Small intestine (tissue), 7 donors: ENCODE measurements at regions not wholly inside any gene's neighbourhood (a gene's known extent, or its start where the extent isn't known, plus 50 kb on each side); places are given as distances from the start of the nearest gene placed in this dataset.
A peak's percentile ranks its signal among the peaks of the same experiment; 100 is the strongest.

Source experiments
- DNase-seq, 2 donors: peaks; one replicate each; pipeline versions ENCODE4 v3.0.0 to v3.0.0-alpha.2; 2013
- FAIRE-seq: peaks from 2 replicates; lab custom pipeline; 2012; peaks lifted over from hg19 to GRCh38; lab: Jason Lieb, UNC
- H3K27ac ChIP-seq, 3 donors: one replicate each; pipeline ENCODE4 v1.5.1; 2013; ENCODE audit warnings: low read length in 2 of 3, mild to moderate bottlenecking in 2 of 3, control low read depth in 1 of 3, inconsistent platforms in 1 of 3, low read depth in 1 of 3, moderate library complexity in 1 of 3
- H3K27me3 ChIP-seq, 3 donors: one replicate each; pipeline ENCODE4 v1.6.1; 2013; ENCODE audit warnings: low read length in 3 of 3, inconsistent platforms in 1 of 3; ENCODE audit not compliant: control insufficient read depth in 3 of 3, insufficient read depth in 3 of 3
- H3K36me3 ChIP-seq, 3 donors: one replicate each; pipeline ENCODE4 v1.6.1; 2013; ENCODE audit warnings: low read length in 3 of 3, inconsistent platforms in 1 of 3, low read depth in 1 of 3, mild to moderate bottlenecking in 1 of 3, moderate library complexity in 1 of 3; ENCODE audit not compliant: control insufficient read depth in 3 of 3, insufficient read depth in 2 of 3
- H3K4me1 ChIP-seq, 3 donors: one replicate each; pipeline ENCODE4 v1.6.1; 2013; ENCODE audit warnings: low read length in 2 of 3, inconsistent platforms in 1 of 3, low read depth in 1 of 3, mild to moderate bottlenecking in 1 of 3, moderate library complexity in 1 of 3; ENCODE audit not compliant: control insufficient read depth in 3 of 3, insufficient read depth in 2 of 3
- H3K4me3 ChIP-seq, 3 donors: one replicate each; pipeline ENCODE4 v1.5.1; 2013; ENCODE audit warnings: low read length in 3 of 3, control low read depth in 1 of 3, inconsistent platforms in 1 of 3, low read depth in 1 of 3, mild to moderate bottlenecking in 1 of 3, moderate library complexity in 1 of 3
- H3K9me3 ChIP-seq, 2 donors: one replicate each; pipeline ENCODE4 v1.6.1; 2013; ENCODE audit warnings: low read depth in 1 of 2, low read length in 1 of 2; ENCODE audit not compliant: control insufficient read depth in 2 of 2, insufficient read depth in 1 of 2
- WGBS, 3 donors: extraction: QIAGEN DNeasy Blood & Tissue Kit; methylation state at CpG; one replicate each; pipeline ENCODE4 v1.1.7; 2013; 5-methylcytosine and 5-hydroxymethylcytosine counted together
- donor health status: healthy with polysubstance abuse.
- donor health status: control.
- donor health status: control.
- donor health status: Bipolar disorder and iron deficiency.
- donor health status: healthy.

- Histone ChIP-seq H3K36me3 (no peaks in the 10 kb centered on the region), H3K9me3 (peaks cover 0 to 3% of the 10 kb centered on the region in 2 donors), H3K27me3 (no peaks in the 10 kb centered on the region), H3K4me3 (no peak overlapping the region), H3K27ac (no peak overlapping the region), H3K4me1 (peaks cover 0 to 9% (median 2%) of the 10 kb centered on the region in 3 donors)
- DNase-seq (no peak), FAIRE-seq (no peak)
- 0 to 31% (median 0%) methylated on average over 1 of the region's 1 CpG for WGBS, 3 donors
Measured at GRCh38 chr10:60708666-60709065, 69.6 kb upstream of the CDK1 start.

DNA sequence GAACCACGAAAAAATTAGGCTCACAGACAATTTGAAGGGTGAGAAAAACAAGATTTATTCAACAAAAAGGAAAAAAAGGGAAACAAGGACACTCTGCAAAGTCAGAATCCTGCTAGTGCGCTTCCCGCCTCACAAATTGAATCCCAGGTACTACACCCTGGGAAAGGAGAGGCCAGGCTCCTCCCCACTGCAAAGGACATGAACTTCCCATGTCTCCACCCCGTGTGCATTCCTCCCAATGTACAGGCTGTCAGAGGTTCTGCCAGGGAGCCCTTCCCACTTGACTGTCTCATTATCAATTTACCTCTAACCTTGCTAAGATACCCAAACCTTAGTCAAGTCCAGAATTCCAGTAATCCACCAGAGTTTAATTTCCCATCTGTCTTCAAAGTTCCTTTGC, 70.4 kb upstream of the CDK1 start:
- no peak overlapping the region for H3K4me3 ChIP-seq
- peaks cover 0 to 10% (median 2%) of the 10 kb centered on the region in 3 donors for H3K4me1 ChIP-seq
- 75 to 84% (median 81%) methylated on average over 4 of the region's 4 CpGs for WGBS, 3 donors
- peaks cover 0 to 3% of the 10 kb centered on the region in 2 donors for H3K9me3 ChIP-seq
- no peaks in the 10 kb centered on the region for H3K27me3 ChIP-seq
- H3K27ac ChIP-seq, result no peak overlapping the region
- no peaks in the 10 kb centered on the region for H3K36me3 ChIP-seq
- FAIRE-seq (no peak), DNase-seq (peak; percentile 11 to 52)

DNA sequence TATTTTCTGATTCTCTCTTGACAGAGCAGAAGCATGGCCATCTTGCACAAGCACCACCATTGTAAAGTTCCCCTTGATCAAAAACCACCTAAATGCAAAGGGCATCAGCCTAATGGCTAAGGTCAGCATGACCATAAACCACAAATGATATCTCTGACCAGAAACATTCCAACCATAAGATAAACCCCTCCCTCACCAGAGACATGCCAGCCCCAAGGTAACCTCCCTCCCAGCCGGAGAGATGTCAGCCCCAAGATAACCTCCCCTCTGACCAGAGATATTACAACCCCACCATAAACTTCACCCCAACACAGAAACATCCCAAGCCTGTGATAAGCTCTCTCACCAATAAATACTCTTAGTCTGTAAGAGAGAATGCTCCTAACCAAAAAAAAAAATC, 72.1 kb upstream of the CDK1 start:
- Histone ChIP-seq H3K27me3 (no peaks in the 10 kb centered on the region), H3K9me3 (peaks cover 0 to 3% of the 10 kb centered on the region in 2 donors), H3K4me1 (peaks cover 0 to 10% (median 2%) of the 10 kb centered on the region in 3 donors), H3K4me3 (no peak overlapping the region), H3K27ac (no peak overlapping the region), H3K36me3 (no peaks in the 10 kb centered on the region)
- 65 to 89% (median 67%) methylated on average over 1 of the region's 1 CpG for WGBS, 3 donors
- no peak for FAIRE-seq
- no peak for DNase-seq

- H3K27ac ChIP-seq, result no peak overlapping the region
- H3K27me3 ChIP-seq, result no peaks in the 10 kb centered on the region
- FAIRE-seq (no peak), DNase-seq (peak; percentile 27 to 48)
- WGBS, 3 donors, result 31 to 77% (median 43%) methylated on average over 1 of the region's 1 CpG
- H3K4me3 ChIP-seq, result no peak overlapping the region
- H3K4me1 ChIP-seq, result peaks cover 0 to 10% (median 2%) of the 10 kb centered on the region in 3 donors
- no peaks in the 10 kb centered on the region for H3K36me3 ChIP-seq
- no peaks in the 10 kb centered on the region for H3K9me3 ChIP-seq
Measured at GRCh38 chr10:60705376-60705775, 72.9 kb upstream of the CDK1 start.

GRCh38 chr10:60704471-60704870, 73.8 kb upstream of the CDK1 start:
- DNase-seq (peak; percentile 68 to 79), FAIRE-seq (peak; percentile 39)
- peaks cover 0 to 10% (median 2%) of the 10 kb centered on the region in 3 donors for H3K4me1 ChIP-seq
- 11 to 19% (median 16%) methylated on average over 3 of the region's 3 CpGs for WGBS, 3 donors
- H3K27ac ChIP-seq, result peak overlapping the region in 1 of 3 donors; percentile 45
- H3K36me3 ChIP-seq, result no peaks in the 10 kb centered on the region
- no peaks in the 10 kb centered on the region for H3K9me3 ChIP-seq
- no peak overlapping the region for H3K4me3 ChIP-seq
- no peaks in the 10 kb centered on the region for H3K27me3 ChIP-seq

DNA sequence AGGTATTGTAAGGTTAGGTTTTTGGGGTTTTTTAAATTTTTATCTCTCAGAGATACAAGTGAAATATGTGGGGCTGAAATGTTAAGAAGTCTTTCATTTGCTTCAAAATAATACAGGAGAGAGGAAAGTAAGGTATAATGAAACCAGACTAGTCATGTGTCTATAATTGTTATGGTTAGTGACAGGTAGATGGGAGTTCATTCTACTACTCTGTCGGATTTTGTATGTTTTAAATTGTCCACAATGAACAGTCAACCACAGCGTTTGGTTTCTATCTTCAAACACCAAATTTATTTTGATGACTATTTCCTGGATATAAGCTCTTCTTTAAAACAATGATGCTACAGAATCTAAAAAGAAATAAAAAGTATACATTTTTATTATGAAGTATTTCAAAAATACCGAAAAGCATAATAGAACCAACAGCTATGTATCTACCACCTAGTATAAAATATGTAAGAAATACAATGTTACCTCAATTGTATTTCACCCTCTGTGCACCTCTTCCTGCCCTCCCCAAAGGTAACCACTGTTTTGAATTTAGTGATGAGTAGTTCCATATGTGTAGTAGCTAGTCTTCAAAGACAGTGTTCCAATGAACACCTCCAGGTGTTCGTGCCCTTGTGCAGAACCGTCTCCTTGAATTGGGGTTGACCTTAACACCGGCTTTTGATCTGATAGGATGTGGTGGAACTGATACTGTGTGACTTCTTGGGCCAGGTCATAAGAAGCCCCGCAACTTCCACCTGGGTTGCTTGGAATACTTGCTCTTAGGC, 74.8 kb upstream of the CDK1 start:
- FAIRE-seq, result no peak
- no peak for DNase-seq
- H3K9me3 ChIP-seq, result no peaks in the 10 kb centered on the region
- H3K4me1 ChIP-seq, result peaks cover 0 to 10% (median 2%) of the 10 kb centered on the region in 3 donors
- 87 to 91% (median 88%) methylated on average over 7 of the region's 7 CpGs for WGBS, 3 donors
- H3K4me3 ChIP-seq, result no peak overlapping the region
- H3K27me3 ChIP-seq, result no peaks in the 10 kb centered on the region
- no peaks in the 10 kb centered on the region for H3K36me3 ChIP-seq
- peak overlapping the region in 1 of 3 donors; percentile 42 for H3K27ac ChIP-seq

DNA sequence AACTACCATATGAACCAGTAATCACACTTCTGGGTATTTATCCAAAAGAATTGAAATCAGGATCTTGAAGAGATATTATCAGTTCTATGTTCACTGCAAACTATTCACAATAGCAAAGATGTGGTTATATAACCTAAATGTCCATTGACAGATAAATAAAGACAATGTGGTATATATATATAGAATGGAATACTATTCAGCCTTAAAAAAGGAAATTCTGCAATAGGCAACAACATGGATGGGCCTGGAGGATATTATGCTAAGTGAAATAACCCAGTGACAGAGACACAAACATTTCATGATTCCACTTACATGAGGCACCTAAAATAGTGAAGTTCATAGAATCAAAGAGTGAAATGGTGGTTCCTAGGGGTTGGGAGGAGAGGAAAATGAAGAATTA, 90.6 kb upstream of the CDK1 start:
- Histone ChIP-seq H3K27ac (no peak overlapping the region), H3K27me3 (no peaks in the 10 kb centered on the region), H3K9me3 (peaks cover 0 to 12% of the 10 kb centered on the region in 2 donors), H3K4me1 (no peaks in the 10 kb centered on the region), H3K4me3 (no peak overlapping the region), H3K36me3 (no peaks in the 10 kb centered on the region)
- FAIRE-seq, result no peak
- DNase-seq, result no peak

- Histone ChIP-seq H3K4me3 (no peak overlapping the region), H3K36me3 (peaks cover 0 to 2% (median 0%) of the 10 kb centered on the region in 3 donors), H3K27ac (no peak overlapping the region), H3K4me1 (no peaks in the 10 kb centered on the region), H3K27me3 (no peaks in the 10 kb centered on the region), H3K9me3 (peaks cover 0 to 20% of the 10 kb centered on the region in 2 donors)
- DNase-seq (no peak), FAIRE-seq (no peak)
- WGBS, 3 donors, result 90 to 91% (median 91%) methylated on average over 15 of the region's 15 CpGs
Measured at GRCh38 chr10:60684091-60684490, 94.2 kb upstream of the CDK1 start.
